ENCODE measurements at regions not wholly inside any gene's neighbourhood (a gene's known extent, or its start where the extent isn't known, plus 50 kb on each side); places are given as distances from the start of the nearest gene placed in this dataset.

DNA sequence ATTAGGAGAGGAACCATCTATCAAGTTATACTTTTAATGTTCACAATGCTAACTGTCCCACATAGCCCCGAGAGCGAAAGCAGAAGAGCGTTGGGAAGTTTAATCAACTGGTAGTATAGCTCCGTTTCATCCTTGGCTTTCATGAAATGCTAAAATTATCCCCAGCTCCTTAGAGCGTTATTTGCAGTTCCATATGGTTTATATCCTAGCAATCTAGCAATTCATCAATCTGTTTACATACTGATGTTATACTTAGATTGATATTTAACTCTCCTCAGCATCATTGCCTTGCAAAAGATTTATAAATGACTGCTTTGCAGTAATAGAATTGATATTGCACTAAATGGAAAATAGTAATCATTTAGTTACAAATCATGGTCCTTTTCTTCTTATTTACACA is 419.8 kb downstream of the COG6 start:
- Mint-ChIP-seq H3K36me3 (ENCODE audit: low read depth, unreplicated experiment) (no peaks in the 10 kb centered on the region), H3K27ac (ENCODE audit: unreplicated experiment) (no peak overlapping the region), H3K9me3 (ENCODE audit: unreplicated experiment) (no peaks in the 10 kb centered on the region), H3K4me3 (ENCODE audit: unreplicated experiment) (no peak overlapping the region), H3K4me1 (ENCODE audit: low read depth, unreplicated experiment) (no peaks in the 10 kb centered on the region), H3K27me3 (ENCODE audit: low read depth, unreplicated experiment) (peaks cover 4% of the 10 kb centered on the region)
- Histone ChIP-seq H3K9ac (ENCODE audit: low read length) (no peak overlapping the region), H2AFZ (ENCODE audit: low read depth, low read length) (no peak overlapping the region), H3K27me3 (ENCODE audit: insufficient read depth, low read length) (no peaks in the 10 kb centered on the region), H3K27ac (ENCODE audit: low read depth, low read length) (no peak overlapping the region), H4K20me1 (ENCODE audit: insufficient read depth, low read length) (no peaks in the 10 kb centered on the region), H3K36me3 (ENCODE audit: insufficient read depth, low read length) (no peaks in the 10 kb centered on the region), H3K4me2 (ENCODE audit: low read length) (no peak overlapping the region), H3K4me1 (ENCODE audit: insufficient read depth, low read length) (no peaks in the 10 kb centered on the region), H3K9me3 (ENCODE audit: insufficient read depth, low read depth, low read length) (no peaks in the 10 kb centered on the region), H3K79me2 (ENCODE audit: insufficient read depth, low read length) (no peaks in the 10 kb centered on the region), H3K4me3 (ENCODE audit: insufficient read depth, low read depth, low read length) (no peak overlapping the region)
- no peak for TF ChIP-seq EZH2 (IDR thresholded peaks at IDR 0.05; ENCODE audit: insufficient read depth, low read length)
- TF ChIP-seq, protein P1, sequence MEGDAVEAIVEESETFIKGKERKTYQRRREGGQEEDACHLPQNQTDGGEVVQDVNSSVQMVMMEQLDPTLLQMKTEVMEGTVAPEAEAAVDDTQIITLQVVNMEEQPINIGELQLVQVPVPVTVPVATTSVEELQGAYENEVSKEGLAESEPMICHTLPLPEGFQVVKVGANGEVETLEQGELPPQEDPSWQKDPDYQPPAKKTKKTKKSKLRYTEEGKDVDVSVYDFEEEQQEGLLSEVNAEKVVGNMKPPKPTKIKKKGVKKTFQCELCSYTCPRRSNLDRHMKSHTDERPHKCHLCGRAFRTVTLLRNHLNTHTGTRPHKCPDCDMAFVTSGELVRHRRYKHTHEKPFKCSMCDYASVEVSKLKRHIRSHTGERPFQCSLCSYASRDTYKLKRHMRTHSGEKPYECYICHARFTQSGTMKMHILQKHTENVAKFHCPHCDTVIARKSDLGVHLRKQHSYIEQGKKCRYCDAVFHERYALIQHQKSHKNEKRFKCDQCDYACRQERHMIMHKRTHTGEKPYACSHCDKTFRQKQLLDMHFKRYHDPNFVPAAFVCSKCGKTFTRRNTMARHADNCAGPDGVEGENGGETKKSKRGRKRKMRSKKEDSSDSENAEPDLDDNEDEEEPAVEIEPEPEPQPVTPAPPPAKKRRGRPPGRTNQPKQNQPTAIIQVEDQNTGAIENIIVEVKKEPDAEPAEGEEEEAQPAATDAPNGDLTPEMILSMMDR (IDR thresholded peaks at IDR 0.05; ENCODE audit: insufficient read depth, low read depth, low read length), result no peak
- FAIRE-seq, result no peak
- no peak for DNase-seq (ENCODE audit: low read depth)

DNA sequence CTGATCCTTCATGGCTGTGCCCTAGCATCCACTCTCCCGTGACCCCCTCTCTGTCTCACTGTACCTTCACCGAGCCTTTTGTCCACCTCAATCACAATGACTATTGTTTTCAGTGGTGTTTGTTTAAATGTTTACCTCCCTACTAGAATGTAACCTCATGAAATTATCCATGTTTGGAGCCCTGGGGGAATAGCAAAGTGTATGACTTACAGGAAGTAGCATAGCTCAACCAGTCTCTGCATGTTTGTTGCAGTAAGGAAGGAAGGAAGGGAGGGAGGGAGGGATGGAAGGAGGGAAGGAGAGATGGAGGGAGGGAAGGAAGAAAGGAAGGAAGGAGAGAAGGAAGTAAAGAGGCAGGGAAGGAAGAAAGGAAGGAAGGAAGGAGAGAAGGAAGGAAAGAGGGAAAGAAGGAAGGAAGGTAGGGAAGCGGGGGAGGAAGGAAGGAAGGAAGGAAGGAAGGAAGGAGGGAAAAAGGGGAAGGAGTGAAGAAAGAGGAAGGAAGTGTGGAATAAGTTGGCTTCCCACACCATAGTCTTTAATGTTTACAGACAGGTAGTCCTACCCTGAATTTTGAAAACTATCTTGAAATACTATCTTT is 421.4 kb downstream of the COG6 start:
- Mint-ChIP-seq H3K27ac (ENCODE audit: unreplicated experiment) (no peak overlapping the region), H3K4me3 (ENCODE audit: unreplicated experiment) (no peak overlapping the region), H3K9me3 (ENCODE audit: unreplicated experiment) (no peaks in the 10 kb centered on the region), H3K4me1 (ENCODE audit: low read depth, unreplicated experiment) (no peaks in the 10 kb centered on the region), H3K36me3 (ENCODE audit: low read depth, unreplicated experiment) (no peaks in the 10 kb centered on the region), H3K27me3 (ENCODE audit: low read depth, unreplicated experiment) (peaks cover 2% of the 10 kb centered on the region)
- H3K9ac ChIP-seq (ENCODE audit: low read length), result no peak overlapping the region
- H3K9me3 ChIP-seq (ENCODE audit: insufficient read depth, low read depth, low read length), result no peaks in the 10 kb centered on the region
- no peak overlapping the region for H3K4me3 ChIP-seq (ENCODE audit: insufficient read depth, low read depth, low read length)
- H3K27me3 ChIP-seq (ENCODE audit: insufficient read depth, low read length), result no peaks in the 10 kb centered on the region
- no peaks in the 10 kb centered on the region for H3K36me3 ChIP-seq (ENCODE audit: insufficient read depth, low read length)
- H3K79me2 ChIP-seq (ENCODE audit: insufficient read depth, low read length), result no peaks in the 10 kb centered on the region
- DNase-seq (ENCODE audit: low read depth) (no peak), FAIRE-seq (no peak)
- no peaks in the 10 kb centered on the region for H3K4me1 ChIP-seq (ENCODE audit: insufficient read depth, low read length)
- H2AFZ ChIP-seq (ENCODE audit: low read depth, low read length), result no peak overlapping the region
- no peak overlapping the region for H3K4me2 ChIP-seq (ENCODE audit: low read length)
- no peaks in the 10 kb centered on the region for H4K20me1 ChIP-seq (ENCODE audit: insufficient read depth, low read length)
- H3K27ac ChIP-seq (ENCODE audit: low read depth, low read length), result no peak overlapping the region
- no peak for TF ChIP-seq EZH2 (IDR thresholded peaks at IDR 0.05; ENCODE audit: insufficient read depth, low read length)
- TF ChIP-seq, protein P1 (IDR thresholded peaks at IDR 0.05; ENCODE audit: insufficient read depth, low read depth, low read length), result no peak

DNA sequence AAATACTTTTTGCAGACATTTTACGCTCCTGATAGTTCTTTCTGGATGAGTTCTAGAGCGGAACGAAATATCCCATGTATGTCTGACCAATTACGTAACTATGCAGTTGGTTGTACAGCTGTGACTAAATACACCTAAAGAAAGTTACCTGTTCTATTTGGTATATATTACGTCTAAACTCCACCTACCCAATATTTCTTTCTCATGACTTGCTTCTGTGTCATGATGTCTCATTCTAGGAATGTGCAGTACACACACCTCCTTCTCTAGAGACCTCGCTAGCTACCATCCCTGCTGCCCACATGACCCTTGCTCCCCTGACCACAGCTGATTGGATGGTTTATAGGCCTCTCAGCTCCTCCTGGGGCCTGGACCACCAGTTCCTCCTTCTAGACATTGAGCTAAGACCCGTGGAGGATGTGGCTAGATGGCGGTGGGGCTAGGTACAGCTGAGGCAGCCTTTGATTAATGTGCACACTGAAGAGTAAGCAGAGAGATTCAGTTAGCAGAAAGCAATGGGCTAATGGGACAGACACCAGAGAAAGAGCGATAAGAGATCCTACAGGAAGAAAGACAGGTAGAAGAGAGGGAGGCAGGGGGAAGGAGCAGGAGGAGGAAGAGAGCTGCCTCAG is 422.1 kb downstream of the COG6 start:
- H3K36me3 ChIP-seq (ENCODE audit: insufficient read depth, low read length), result no peaks in the 10 kb centered on the region
- no peak overlapping the region for H3K9ac ChIP-seq (ENCODE audit: low read length)
- no peak overlapping the region for H3K4me3 ChIP-seq (ENCODE audit: insufficient read depth, low read depth, low read length)
- H3K4me3 Mint-ChIP-seq (ENCODE audit: unreplicated experiment), result no peak overlapping the region
- no peak overlapping the region for H2AFZ ChIP-seq (ENCODE audit: low read depth, low read length)
- H3K9me3 Mint-ChIP-seq (ENCODE audit: unreplicated experiment), result no peaks in the 10 kb centered on the region
- H4K20me1 ChIP-seq (ENCODE audit: insufficient read depth, low read length), result no peaks in the 10 kb centered on the region
- H3K27ac ChIP-seq (ENCODE audit: low read depth, low read length), result no peak overlapping the region
- H3K4me2 ChIP-seq (ENCODE audit: low read length), result no peak overlapping the region
- H3K27me3 Mint-ChIP-seq (ENCODE audit: low read depth, unreplicated experiment), result peaks cover 2% of the 10 kb centered on the region
- no peaks in the 10 kb centered on the region for H3K79me2 ChIP-seq (ENCODE audit: insufficient read depth, low read length)
- no peak overlapping the region for H3K27ac Mint-ChIP-seq (ENCODE audit: unreplicated experiment)
- H3K9me3 ChIP-seq (ENCODE audit: insufficient read depth, low read depth, low read length), result no peaks in the 10 kb centered on the region
- DNase-seq (ENCODE audit: low read depth) (no peak), FAIRE-seq (no peak)
- H3K27me3 ChIP-seq (ENCODE audit: insufficient read depth, low read length), result no peaks in the 10 kb centered on the region
- H3K4me1 ChIP-seq (ENCODE audit: insufficient read depth, low read length), result no peaks in the 10 kb centered on the region
- TF ChIP-seq, protein P1 (IDR thresholded peaks at IDR 0.05; ENCODE audit: insufficient read depth, low read depth, low read length), result no peak
- TF ChIP-seq EZH2 (IDR thresholded peaks at IDR 0.05; ENCODE audit: insufficient read depth, low read length), result no peak
- no peaks in the 10 kb centered on the region for H3K4me1 Mint-ChIP-seq (ENCODE audit: low read depth, unreplicated experiment)
- no peaks in the 10 kb centered on the region for H3K36me3 Mint-ChIP-seq (ENCODE audit: low read depth, unreplicated experiment)

All from astrocyte (in vitro differentiated cells and primary cell).